22Rv1 (cell line): ENCODE measurements at regions not wholly inside any gene's neighbourhood (a gene's known extent, or its start where the extent isn't known, plus 50 kb on each side); places are given as distances from the start of the nearest gene placed in this dataset.

Experiments
- H3K27ac ChIP-seq: fragments of 450-650 bp; 2 replicates; pipeline ENCODE4 v1.5.1; 2017
- CTCF ChIP-seq: fragments of 450-650 bp; IDR thresholded peaks from 2 replicates; pipeline ENCODE4 v1.5.1; 2017; ENCODE audit warnings: mild to moderate bottlenecking
- ZFX ChIP-seq: fragments of 450-650 bp; IDR thresholded peaks from 2 replicates; pipeline ENCODE4 v1.6.1; 2017; ENCODE audit warnings: antibody characterized with exemption, borderline replicate concordance

GRCh38 chr6:88296694-88297093 is 130.5 kb upstream of the CNR1 start:
- TF ChIP-seq ZFX (no peak), CTCF (no peak)
- H3K27ac ChIP-seq = no peak overlapping the region

GRCh38 chr6:88295663-88296062 is 129.5 kb upstream of the CNR1 start:
- H3K27ac ChIP-seq = no peak overlapping the region
- TF ChIP-seq CTCF (no peak), ZFX (no peak)

- H3K27ac ChIP-seq = no peak overlapping the region
- no peak for TF ChIP-seq CTCF
- no peak for TF ChIP-seq ZFX
Measured at GRCh38 chr6:88294702-88295101, 128.6 kb upstream of the CNR1 start.

- TF ChIP-seq ZFX (no peak), CTCF (no peak)
- no peak overlapping the region for H3K27ac ChIP-seq
Measured at GRCh38 chr6:88290411-88290810, 124.3 kb upstream of the CNR1 start.

GRCh38 chr6:88287696-88288095 is 121.5 kb upstream of the CNR1 start:
- H3K27ac ChIP-seq = no peak overlapping the region
- TF ChIP-seq ZFX (no peak), CTCF (no peak)

- no peak overlapping the region for H3K27ac ChIP-seq
- TF ChIP-seq ZFX (no peak), CTCF (no peak)
Measured at GRCh38 chr6:88276331-88276730, 110.2 kb upstream of the CNR1 start.

- TF ChIP-seq ZFX = no peak
- TF ChIP-seq CTCF = no peak
- H3K27ac ChIP-seq = no peak overlapping the region
Measured at GRCh38 chr6:88268508-88268907, 102.4 kb upstream of the CNR1 start.
